Activated CD4-positive, alpha-beta T cell treated with anti-CD3 and anti-CD28 coated beads, Interleukin-2, amount 50 U/mL, for 24 hours (primary cell): ENCODE measurements at regions not wholly inside any gene's neighbourhood (a gene's known extent, or its start where the extent isn't known, plus 50 kb on each side); places are given as distances from the start of the nearest gene placed in this dataset.
"Not testable (repeated sequence)": the region's sequence is repeated elsewhere in the genome, so short reads cannot be mapped to it uniquely, and the experiment has no call there.

Source experiments
- DNase-seq, 2 donors: peaks; one replicate each; pipeline ENCODE4 v3.0.0-alpha.2; 2020; ENCODE audit warnings: low read depth in 1 of 2, low spot score in 1 of 2

DNA sequence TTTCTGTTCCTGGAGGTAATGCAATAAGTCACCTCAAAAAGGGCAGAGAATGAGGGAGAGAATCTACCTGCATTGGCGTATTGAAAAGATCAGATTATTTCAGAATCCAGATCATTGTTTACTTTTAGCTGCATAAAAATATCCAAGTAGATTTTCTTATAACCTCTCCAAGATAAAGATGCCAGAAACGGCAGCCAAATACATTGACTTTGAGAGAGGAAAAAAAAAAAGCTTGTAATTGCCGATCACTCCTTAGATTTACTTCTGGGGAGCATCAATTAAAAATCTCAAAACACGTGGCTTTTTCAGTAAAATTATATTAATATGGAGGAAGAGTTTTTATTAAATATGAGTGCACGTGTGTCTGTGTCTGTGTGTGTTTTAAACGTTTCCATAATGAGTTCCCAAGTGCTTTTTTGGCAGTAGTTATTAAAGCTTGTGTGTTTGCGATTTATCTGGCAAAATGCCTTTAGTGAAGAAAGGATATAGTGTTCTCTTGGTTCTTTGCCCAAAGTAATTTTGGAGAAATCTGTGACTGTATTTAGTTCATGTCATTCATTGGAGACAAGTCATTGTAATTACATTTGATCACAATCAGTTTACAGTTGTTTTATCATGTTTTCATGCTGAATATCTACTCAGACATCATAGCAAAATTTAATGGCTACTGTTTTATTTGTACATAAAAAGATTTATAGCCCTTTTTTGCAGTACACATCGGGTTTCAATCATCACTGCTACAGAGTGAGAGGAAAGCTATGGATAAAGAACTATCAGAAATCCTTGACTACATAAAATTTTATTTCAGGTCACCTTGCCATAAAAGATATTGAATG is 176.1 kb downstream of the TM9SF2 start:
- no peak for DNase-seq

DNA sequence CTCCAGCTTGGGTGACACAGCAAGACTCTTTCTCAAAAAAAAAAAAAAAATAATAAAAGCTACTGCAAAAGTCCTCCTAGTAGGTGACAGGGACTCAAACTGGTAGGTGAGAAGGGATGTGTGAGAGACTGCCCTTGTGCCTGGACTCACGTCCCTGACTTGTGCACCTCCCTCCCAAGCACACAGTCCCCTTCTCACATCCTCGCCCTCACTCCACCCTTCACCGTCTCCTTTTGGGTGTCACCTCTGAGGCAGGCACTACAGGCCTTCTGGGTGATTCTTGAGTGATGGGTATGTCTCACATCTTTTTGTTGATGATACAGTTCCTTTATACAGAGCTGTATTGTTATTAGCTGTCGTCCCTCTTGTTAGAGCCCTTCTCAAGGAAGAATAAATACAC is 170.5 kb downstream of the TM9SF2 start:
- DNase-seq, result no peak

- not testable (repeated sequence) for DNase-seq
Observed at GRCh38 chr13:99669096-99669495, 167.8 kb downstream of the TM9SF2 start.

GRCh38 chr13:99666146-99666805 is 165.0 kb downstream of the TM9SF2 start:
- DNase-seq, result no peak

- no peak for DNase-seq
Observed at GRCh38 chr13:99665711-99666110, 164.4 kb downstream of the TM9SF2 start.

DNA sequence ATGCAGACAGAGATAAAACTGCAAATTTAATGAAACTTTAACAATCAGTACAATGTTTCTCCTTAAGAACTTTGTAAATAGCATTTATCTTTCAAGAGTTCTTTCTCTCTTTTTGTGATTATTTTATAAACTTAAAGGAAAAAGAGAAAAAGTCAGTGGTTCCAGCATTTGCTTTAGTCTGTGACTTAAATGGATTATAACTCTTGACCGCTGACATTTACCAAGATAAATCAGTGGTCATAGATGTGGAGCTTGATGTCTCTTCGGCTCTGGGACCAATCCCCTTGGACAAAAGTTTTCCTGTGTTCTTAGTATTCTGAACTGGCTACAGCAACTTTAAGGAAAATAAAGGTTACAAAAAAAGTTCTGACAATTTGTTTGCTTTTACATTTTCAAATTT is 162.6 kb downstream of the TM9SF2 start:
- no peak for DNase-seq

DNA sequence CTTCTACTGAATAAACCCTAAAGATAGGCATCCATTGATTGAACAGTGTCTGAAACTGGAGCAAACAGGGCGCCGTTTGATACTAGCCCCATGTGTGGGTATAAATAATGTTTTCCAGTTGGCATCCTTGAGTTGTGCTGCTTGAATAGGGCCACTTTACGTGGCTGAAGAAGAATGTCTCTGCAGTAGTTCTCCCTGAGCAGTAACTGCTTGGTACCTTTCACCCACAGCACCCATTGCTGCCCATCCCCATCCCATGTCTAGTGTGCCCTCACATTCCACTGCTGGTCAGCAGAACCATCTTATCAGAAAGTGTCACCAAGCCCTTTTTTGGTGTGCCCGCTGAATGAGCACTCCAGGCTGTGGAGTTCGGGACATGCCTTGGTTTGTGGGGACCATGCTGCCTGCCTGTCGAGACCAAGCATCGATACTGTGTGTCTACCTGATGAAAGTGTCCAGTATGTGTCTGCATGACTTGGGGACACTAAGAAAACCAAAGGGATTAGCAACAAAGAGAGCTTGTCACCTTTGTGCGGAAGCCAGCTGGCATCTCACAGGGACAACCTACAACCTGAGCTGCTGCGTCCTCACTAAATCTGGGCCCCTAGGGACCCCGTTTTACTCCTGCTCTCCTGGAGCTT is 162.0 kb downstream of the TM9SF2 start:
- DNase-seq, result no peak

- no peak for DNase-seq
Observed at GRCh38 chr13:99662678-99663077, 161.4 kb downstream of the TM9SF2 start.

DNA sequence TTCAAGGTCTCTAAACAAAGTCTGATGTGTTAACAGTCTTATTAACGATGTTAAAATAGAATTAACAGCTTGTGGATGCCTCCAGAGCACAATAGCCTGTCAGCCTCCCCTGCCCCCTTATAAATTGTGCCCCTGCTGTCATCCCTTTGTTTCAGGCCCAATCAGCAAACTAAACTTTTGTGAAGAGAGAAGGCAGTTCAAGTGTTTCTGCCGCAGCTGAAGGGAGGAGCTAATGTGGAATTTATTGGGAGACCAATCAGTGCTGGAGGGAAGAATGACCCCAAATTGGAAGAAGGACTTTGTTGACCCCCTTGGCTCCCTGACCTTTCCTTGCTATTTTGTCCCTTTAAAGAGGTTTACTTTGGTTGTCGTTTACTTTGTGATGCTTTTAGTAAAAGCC is 160.5 kb downstream of the TM9SF2 start:
- DNase-seq, result no peak

DNA sequence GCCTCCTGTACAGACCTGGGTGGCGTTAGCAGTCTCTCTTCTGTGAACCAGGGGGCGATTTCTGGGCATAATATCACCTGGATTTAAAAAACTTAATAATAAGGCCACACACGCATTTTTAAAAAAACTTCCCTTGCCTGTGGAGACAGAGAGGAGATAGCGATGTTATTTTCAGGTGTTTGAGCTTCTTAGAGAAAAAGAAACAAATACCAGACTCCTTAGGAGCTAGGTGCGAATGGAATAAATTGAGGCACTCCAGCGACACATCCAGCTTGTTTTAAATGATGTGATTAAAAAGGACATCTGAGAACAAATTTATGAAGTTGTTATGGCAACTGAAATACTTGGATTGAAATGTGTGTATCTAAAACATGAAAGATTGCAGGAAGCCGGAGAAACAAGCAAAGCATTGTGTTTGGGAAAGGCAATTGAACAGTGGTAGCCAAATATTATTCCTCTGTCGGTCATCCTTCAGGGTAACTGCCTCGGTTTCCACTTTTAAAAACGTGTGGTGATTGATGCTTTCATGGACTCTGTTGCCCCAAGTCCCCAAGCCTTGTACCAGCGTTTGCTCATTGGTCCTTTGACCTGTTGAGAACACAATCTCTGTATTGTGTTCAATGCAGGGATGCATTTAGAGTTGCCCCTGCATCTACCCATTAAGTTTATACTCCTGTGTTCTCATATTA is 158.7 kb downstream of the TM9SF2 start:
- DNase-seq, result no peak

DNA sequence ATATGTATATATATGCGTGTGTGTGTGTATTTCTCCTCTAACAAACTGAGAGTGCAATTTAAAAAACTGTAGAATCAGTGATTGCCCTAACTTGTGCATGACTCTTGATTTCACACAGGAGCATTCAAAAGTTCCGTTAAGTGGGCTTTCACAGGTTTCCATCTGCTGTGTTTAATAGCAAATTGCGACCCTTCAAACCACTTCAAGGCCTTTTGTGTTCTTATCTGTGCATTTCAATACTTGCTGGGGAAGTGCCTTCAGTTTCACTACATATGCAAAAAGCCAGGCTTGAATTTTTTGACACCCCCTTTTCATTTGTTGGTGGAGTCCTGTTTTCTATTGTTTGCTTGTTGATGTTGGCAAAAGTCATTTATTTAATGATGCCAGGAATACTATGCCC is 158.0 kb downstream of the TM9SF2 start:
- no peak for DNase-seq

- peak; percentile 21 to 29 for DNase-seq
Observed at GRCh38 chr13:99658261-99658991, 157.2 kb downstream of the TM9SF2 start.

- no peak for DNase-seq
Observed at GRCh38 chr13:99657848-99658260, 156.6 kb downstream of the TM9SF2 start.

- DNase-seq, result no peak
Observed at GRCh38 chr13:99656844-99657381, 155.6 kb downstream of the TM9SF2 start.

- DNase-seq, result peak; percentile 68 to 79
Observed at GRCh38 chr13:99656092-99656745, 154.9 kb downstream of the TM9SF2 start.

DNA sequence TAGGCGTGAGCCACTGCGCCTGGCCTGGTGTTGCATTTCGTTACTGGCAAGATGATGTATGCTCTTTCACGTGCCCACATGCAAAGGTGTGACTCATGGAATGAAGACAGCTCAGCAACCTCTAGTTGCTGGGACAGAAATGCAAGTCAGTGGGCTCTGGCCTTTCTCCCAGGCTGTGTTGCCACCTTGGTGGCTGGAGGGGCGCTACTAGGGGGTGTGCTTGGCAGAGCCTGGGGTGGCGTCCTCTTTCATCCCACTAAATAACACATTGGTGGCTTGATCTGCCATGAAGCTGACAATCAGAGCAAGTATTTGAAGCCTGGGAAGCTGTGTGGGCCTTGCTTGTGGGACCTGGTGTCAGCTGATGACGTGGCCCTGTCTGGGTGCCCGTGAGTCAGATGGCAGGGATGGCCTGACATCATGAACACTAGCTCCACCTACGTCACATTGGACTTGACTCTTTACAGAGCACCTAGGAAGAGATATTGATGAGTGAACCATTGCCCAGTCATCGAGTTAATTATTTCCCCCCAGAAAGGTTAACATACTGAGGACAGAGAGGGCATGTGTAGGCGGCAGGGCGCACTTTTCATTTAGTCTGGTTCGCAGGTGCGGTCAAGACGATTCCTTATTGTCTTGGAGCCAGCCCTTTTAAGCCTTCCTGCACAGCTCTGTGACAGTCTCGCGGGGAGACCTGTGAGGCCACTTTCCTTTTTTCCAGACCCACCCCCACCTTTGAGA is 154.2 kb downstream of the TM9SF2 start:
- DNase-seq, result no peak

- DNase-seq, result no peak
Observed at GRCh38 chr13:99654076-99654475, 152.8 kb downstream of the TM9SF2 start.

DNA sequence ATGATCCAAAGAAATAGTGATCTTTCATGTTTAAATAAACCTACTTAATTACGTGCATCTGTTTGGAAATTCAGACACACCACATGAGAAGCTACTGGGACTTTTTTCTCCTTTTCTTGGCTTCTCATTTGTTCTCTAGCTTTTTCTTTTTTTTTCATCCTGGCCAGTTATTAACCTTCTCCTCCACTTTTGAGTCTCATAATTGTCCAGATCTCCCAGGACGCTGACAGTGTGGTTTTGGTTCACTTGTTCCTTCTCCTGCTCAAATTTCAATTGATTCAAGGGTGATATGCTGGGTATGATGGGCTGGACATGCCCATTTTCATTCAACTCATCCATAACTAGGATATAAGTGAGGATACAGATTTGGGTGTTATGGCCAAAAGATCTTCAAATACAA is 152.3 kb downstream of the TM9SF2 start:
- no peak for DNase-seq

DNA sequence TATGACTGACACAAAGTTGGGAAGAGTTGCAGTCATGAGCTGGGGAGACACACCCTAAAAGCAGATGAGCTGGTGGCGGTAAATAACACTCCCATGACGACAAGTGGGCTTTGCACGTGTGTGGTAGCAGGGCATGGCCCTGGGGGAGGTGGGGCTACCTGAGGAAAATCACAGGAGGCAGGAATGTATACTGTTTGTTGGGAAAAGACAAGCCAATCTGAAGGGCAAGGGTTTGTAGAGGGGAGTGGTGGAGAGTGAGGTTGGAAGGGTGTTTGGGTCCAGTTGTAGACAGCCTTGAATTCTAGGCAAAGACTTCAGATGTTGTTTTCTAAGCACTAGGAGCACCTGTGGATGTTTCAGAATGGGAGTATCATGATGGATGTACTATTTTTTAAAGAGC is 151.6 kb downstream of the TM9SF2 start:
- DNase-seq, result no peak
